SK-N-SH treated with all-trans-retinoic acid at 6 μM for 48 hours (cell line): ENCODE measurements at regions not wholly inside any gene's neighbourhood (a gene's known extent, or its start where the extent isn't known, plus 50 kb on each side); places are given as distances from the start of the nearest gene placed in this dataset.

Source experiments
- ARNTL ChIP-seq: fragments of 450-650 bp; formaldehyde crosslinking; IDR thresholded peaks from 2 replicates; pipeline ENCODE4 v1.5.0; 2020; ENCODE audit warnings: low read depth, mild to moderate bottlenecking, moderate library complexity, borderline replicate concordance
- CREB5 ChIP-seq: fragments of 250-450 bp; sonication (Bioruptor Pico); IDR thresholded peaks from 2 replicates; pipeline ENCODE4 v1.5.1; 2020; ENCODE audit warnings: low read depth, mild to moderate bottlenecking, moderate library complexity
- ESRRG ChIP-seq: fragments of 250-450 bp; sonication (Bioruptor Pico); IDR thresholded peaks from 2 replicates; pipeline ENCODE4 v1.6.1; 2021; ENCODE audit warnings: mild to moderate bottlenecking
- GLIS3 ChIP-seq: fragments of 250-450 bp; sonication (Bioruptor Pico); IDR thresholded peaks from 2 replicates; pipeline ENCODE4 v1.5.0; 2020; ENCODE audit warnings: mild to moderate bottlenecking, moderate library complexity
- ISL1 ChIP-seq: fragments of 250-450 bp; sonication (Bioruptor Pico); IDR thresholded peaks from 2 replicates; pipeline ENCODE4 v2.1.2; 2022; ENCODE audit warnings: mild to moderate bottlenecking, moderate library complexity
- OSR1 ChIP-seq: fragments of 250-450 bp; sonication (Bioruptor Pico); IDR thresholded peaks from 2 replicates; pipeline ENCODE4 v1.8.0; 2022; ENCODE audit warnings: moderate library complexity, mild to moderate bottlenecking, inconsistent platforms
- POU6F1 ChIP-seq: fragments of 250-450 bp; sonication (Bioruptor Pico); IDR thresholded peaks from 2 replicates; pipeline ENCODE4 v1.8.0; 2021; ENCODE audit warnings: low read depth, mild to moderate bottlenecking, moderate library complexity, borderline replicate concordance
- SNAI2 ChIP-seq: fragments of 250-450 bp; sonication (Bioruptor Pico); IDR thresholded peaks from 2 replicates; pipeline ENCODE4 v1.5.0; 2020; ENCODE audit warnings: mild to moderate bottlenecking, moderate library complexity
- ZC3H10 ChIP-seq: fragments of 250-450 bp; sonication (Bioruptor Pico); IDR thresholded peaks from 2 replicates; pipeline ENCODE4 v1.5.1; 2021; ENCODE audit warnings: mild to moderate bottlenecking, moderate library complexity
- ZFP3 ChIP-seq: fragments of 250-450 bp; sonication (Bioruptor Pico); IDR thresholded peaks from 2 replicates; pipeline ENCODE4 v1.5.0; 2020; ENCODE audit warnings: mild to moderate bottlenecking, moderate library complexity
- ZFP30 ChIP-seq: fragments of 450-650 bp; formaldehyde crosslinking; IDR thresholded peaks from 2 replicates; pipeline ENCODE4 v1.5.0; 2022; ENCODE audit warnings: mild to moderate bottlenecking, moderate library complexity
- ZNF70 ChIP-seq: fragments of 450-650 bp; formaldehyde crosslinking; IDR thresholded peaks from 2 replicates; pipeline ENCODE4 v1.5.0; 2020; ENCODE audit warnings: mild to moderate bottlenecking, moderate library complexity
- TF ChIP-seq, protein P1 (sequence below): fragments of 250-450 bp; sonication (Bioruptor Pico); IDR thresholded peaks from 2 replicates; pipeline ENCODE4 v1.8.0; 2020; ENCODE audit warnings: mild to moderate bottlenecking, moderate library complexity, borderline replicate concordance

- no peak for TF ChIP-seq POU6F1 (CRISPR knock-in tag)
- no peak for TF ChIP-seq ESRRG
- no peak for TF ChIP-seq GLIS3 (CRISPR knock-in tag)
- TF ChIP-seq ZFP3 (CRISPR knock-in tag): no peak
- no peak for TF ChIP-seq CREB5 (CRISPR knock-in tag)
- TF ChIP-seq SNAI2 (CRISPR knock-in tag): no peak
- TF ChIP-seq ZNF70 (CRISPR knock-in tag): no peak
- TF ChIP-seq ZC3H10 (CRISPR knock-in tag): no peak
- TF ChIP-seq ZFP30 (CRISPR knock-in tag): no peak
- no peak for TF ChIP-seq ARNTL (CRISPR knock-in tag)
- TF ChIP-seq OSR1 (CRISPR knock-in tag): no peak
- TF ChIP-seq, protein P1, sequence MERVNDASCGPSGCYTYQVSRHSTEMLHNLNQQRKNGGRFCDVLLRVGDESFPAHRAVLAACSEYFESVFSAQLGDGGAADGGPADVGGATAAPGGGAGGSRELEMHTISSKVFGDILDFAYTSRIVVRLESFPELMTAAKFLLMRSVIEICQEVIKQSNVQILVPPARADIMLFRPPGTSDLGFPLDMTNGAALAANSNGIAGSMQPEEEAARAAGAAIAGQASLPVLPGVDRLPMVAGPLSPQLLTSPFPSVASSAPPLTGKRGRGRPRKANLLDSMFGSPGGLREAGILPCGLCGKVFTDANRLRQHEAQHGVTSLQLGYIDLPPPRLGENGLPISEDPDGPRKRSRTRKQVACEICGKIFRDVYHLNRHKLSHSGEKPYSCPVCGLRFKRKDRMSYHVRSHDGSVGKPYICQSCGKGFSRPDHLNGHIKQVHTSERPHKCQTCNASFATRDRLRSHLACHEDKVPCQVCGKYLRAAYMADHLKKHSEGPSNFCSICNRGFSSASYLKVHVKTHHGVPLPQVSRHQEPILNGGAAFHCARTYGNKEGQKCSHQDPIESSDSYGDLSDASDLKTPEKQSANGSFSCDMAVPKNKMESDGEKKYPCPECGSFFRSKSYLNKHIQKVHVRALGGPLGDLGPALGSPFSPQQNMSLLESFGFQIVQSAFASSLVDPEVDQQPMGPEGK (CRISPR knock-in tag): no peak
- no peak for TF ChIP-seq ISL1 (CRISPR knock-in tag)
Observed at GRCh38 chr2:7525746-7526145, 608.5 kb downstream of the RNF144A start.
